GM12891 (cell line): ENCODE measurements at regions not wholly inside any gene's neighbourhood (a gene's known extent, or its start where the extent isn't known, plus 50 kb on each side); places are given as distances from the start of the nearest gene placed in this dataset.

Experiments used
- POLR2A ChIP-seq: IDR thresholded peaks from 2 replicates; pipeline ENCODE4 v1.6.1; 2011; ENCODE audit warnings: low read depth, low read length, control low read depth
- POLR2AphosphoS5 ChIP-seq: IDR thresholded peaks from 2 replicates; pipeline ENCODE4 v1.6.1; 2011; ENCODE audit warnings: low read depth, low read length, control low read depth

GRCh38 chr9:14538526-14538925 lies 154.7 kb downstream of the ZDHHC21 start:
- TF ChIP-seq POLR2A (no peak), POLR2AphosphoS5 (no peak)
